Sigmoid colon (tissue), 6 donors: ENCODE measurements at regions not wholly inside any gene's neighbourhood (a gene's known extent, or its start where the extent isn't known, plus 50 kb on each side); places are given as distances from the start of the nearest gene placed in this dataset.
"Not testable (repeated sequence)": the region's sequence is repeated elsewhere in the genome, so short reads cannot be mapped to it uniquely, and the experiment has no call there.

Experiments used
- DNase-seq: peaks from one replicate; pipeline ENCODE4 v3.0.0-alpha.2; 2019
- H3K27ac ChIP-seq, 4 donors: fragments of 200-600 bp; sonication (generic); one replicate each; pipeline ENCODE4 v1.5.1; 2016 to 2019; ENCODE audit warnings: mild to moderate bottlenecking in 1 of 4
- H3K27me3 ChIP-seq, 3 donors: fragments of 200-600 bp; sonication (generic); one replicate each; pipeline ENCODE4 v1.5.1; 2019; ENCODE audit warnings: mild to moderate bottlenecking in 1 of 3
- H3K36me3 ChIP-seq, 4 donors: fragments of 200-600 bp; sonication (generic); one replicate each; pipeline ENCODE4 v1.5.1; 2016 to 2019
- H3K4me1 ChIP-seq, 4 donors: fragments of 200-600 bp; sonication (generic); one replicate each; pipeline ENCODE4 v1.5.1; 2017 to 2019
- H3K4me3 ChIP-seq, 4 donors: fragments of 200-600 bp; sonication (generic); one replicate each; pipeline ENCODE4 v1.5.1; 2017 to 2019; ENCODE audit warnings: mild to moderate bottlenecking in 2 of 4, moderate library complexity in 1 of 4
- H3K9me3 ChIP-seq, 4 donors: fragments of 200-600 bp in 3 of 4; sonication (generic) in 3 of 4; one replicate each; pipeline versions ENCODE4 v1.5.1 to v1.6.1; 2013 to 2019
- EP300 ChIP-seq, 4 donors: sonication (generic); formaldehyde crosslinking; IDR thresholded peaks; one replicate each; pipeline ENCODE4 v1.6.1; 2017; ENCODE audit warnings: antibody characterized with exemption in 4 of 4
- POLR2A ChIP-seq, 2 donors: fragments of 450-650 bp; IDR thresholded peaks; one replicate each; pipeline ENCODE4 v1.6.1; 2016; ENCODE audit warnings: antibody characterized with exemption in 2 of 2, mild to moderate bottlenecking in 2 of 2, moderate library complexity in 2 of 2
- POLR2AphosphoS5 ChIP-seq, 4 donors: sonication (generic); formaldehyde crosslinking; IDR thresholded peaks; one replicate each; pipeline ENCODE4 v1.6.1; 2017; ENCODE audit warnings: antibody characterized with exemption in 4 of 4
- WGBS, 2 donors: extraction: QIAGEN DNeasy Blood & Tissue Kit; methylation state at CpG; one replicate each; pipeline ENCODE4 v1.1.7; 2013; 5-methylcytosine and 5-hydroxymethylcytosine counted together
- intact Hi-C: fragments of 100-400 bp; cut with DNase I; formaldehyde crosslinking; loops from one replicate; pipeline ENCODE4 v1.15.1; 2023
- TF ChIP-seq, protein P1 (sequence below), 4 experiments: fragments of 450-650 bp in 3 of 4; fragments of 200-600 bp in 1 of 4; IDR thresholded peaks; one replicate each; pipeline ENCODE4 v1.5.1; 2016 to 2019; ENCODE audit warnings: antibody characterized with exemption in 4 of 4, mild to moderate bottlenecking in 3 of 4, moderate library complexity in 2 of 4
- donor health status: healthy with polysubstance abuse.
- donor health status: healthy.

DNA sequence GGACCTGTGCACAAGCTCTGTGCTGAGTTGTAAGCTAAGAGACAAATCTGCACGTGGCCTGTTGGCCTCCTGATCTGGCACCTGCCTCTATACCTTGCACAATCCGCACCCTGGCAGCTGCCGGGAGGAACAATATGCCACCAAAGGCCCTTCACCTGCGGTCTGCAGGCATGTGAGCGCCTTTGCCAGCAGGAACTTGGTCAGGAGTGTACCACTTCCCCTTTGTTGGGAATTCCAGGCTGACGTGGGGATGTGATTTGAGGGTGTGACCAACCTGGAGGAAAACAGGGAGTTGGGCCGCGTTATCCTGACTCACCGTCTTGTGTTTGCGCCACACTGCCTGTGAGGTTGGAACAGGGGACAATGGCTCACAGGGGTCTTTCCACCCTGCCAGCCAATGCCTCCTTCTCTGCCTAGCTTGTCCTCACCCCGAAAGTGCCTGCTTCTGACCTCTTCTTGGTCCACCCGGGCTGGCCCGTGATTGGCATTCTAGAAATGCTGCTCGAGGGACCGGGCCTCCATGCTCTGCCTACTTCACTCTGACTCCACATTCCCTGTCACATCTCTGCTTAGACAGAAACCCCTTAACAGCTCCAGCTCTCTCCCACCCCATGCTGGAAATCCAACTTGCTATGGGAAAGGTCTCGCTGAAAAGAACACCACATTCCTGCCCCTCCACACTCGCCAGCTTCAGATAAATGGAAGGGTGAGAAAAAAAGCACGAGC lies 67.1 kb upstream of the MAP4K4 start:
- no peak for DNase-seq
- TF ChIP-seq EP300 (IDR thresholded peaks at IDR 0.05): no peak
- TF ChIP-seq, protein P1, sequence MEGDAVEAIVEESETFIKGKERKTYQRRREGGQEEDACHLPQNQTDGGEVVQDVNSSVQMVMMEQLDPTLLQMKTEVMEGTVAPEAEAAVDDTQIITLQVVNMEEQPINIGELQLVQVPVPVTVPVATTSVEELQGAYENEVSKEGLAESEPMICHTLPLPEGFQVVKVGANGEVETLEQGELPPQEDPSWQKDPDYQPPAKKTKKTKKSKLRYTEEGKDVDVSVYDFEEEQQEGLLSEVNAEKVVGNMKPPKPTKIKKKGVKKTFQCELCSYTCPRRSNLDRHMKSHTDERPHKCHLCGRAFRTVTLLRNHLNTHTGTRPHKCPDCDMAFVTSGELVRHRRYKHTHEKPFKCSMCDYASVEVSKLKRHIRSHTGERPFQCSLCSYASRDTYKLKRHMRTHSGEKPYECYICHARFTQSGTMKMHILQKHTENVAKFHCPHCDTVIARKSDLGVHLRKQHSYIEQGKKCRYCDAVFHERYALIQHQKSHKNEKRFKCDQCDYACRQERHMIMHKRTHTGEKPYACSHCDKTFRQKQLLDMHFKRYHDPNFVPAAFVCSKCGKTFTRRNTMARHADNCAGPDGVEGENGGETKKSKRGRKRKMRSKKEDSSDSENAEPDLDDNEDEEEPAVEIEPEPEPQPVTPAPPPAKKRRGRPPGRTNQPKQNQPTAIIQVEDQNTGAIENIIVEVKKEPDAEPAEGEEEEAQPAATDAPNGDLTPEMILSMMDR (IDR thresholded peaks at IDR 0.05): no peak
- no peak for TF ChIP-seq POLR2AphosphoS5 (IDR thresholded peaks at IDR 0.05)
- no peak for TF ChIP-seq POLR2A (IDR thresholded peaks at IDR 0.05)
- Histone ChIP-seq H3K4me1 (no peaks in the 10 kb centered on the region), H3K4me3 (no peak overlapping the region), H3K36me3 (no peaks in the 10 kb centered on the region), H3K27ac (no peak overlapping the region), H3K9me3 (no peaks in the 10 kb centered on the region), H3K27me3 (no peaks in the 10 kb centered on the region)
- intact Hi-C loops: no loop called here
- WGBS, 2 donors: 84 to 90% methylated on average over 18 of the region's 18 CpGs

- Histone ChIP-seq H3K36me3 (no peaks in the 10 kb centered on the region), H3K27me3 (no peaks in the 10 kb centered on the region), H3K27ac (no peak overlapping the region), H3K9me3 (no peaks in the 10 kb centered on the region), H3K4me1 (no peaks in the 10 kb centered on the region), H3K4me3 (no peak overlapping the region)
- TF ChIP-seq EP300 (IDR thresholded peaks at IDR 0.05) (no peak), POLR2A (IDR thresholded peaks at IDR 0.05) (no peak), POLR2AphosphoS5 (IDR thresholded peaks at IDR 0.05) (no peak)
- TF ChIP-seq, protein P1 (IDR thresholded peaks at IDR 0.05): no peak
- DNase-seq: no peak
- WGBS, 2 donors: 95 to 98% methylated on average over 15 of the region's 16 CpGs
- intact Hi-C loops: no loop called here
These were observed 69.5 kb upstream of the MAP4K4 start for GRCh38 chr2:101628030-101628392.

- Histone ChIP-seq H3K27me3 (no peaks in the 10 kb centered on the region), H3K27ac (no peak overlapping the region), H3K4me1 (no peaks in the 10 kb centered on the region), H3K36me3 (no peaks in the 10 kb centered on the region), H3K4me3 (no peak overlapping the region), H3K9me3 (no peaks in the 10 kb centered on the region)
- DNase-seq: no peak
- WGBS, 2 donors: 86 to 87% methylated on average over 14 of the region's 14 CpGs
- no peak for TF ChIP-seq EP300 (IDR thresholded peaks at IDR 0.05)
- TF ChIP-seq, protein P1 (IDR thresholded peaks at IDR 0.05): no peak
- no peak for TF ChIP-seq POLR2AphosphoS5 (IDR thresholded peaks at IDR 0.05)
- TF ChIP-seq POLR2A (IDR thresholded peaks at IDR 0.05): no peak
- intact Hi-C loops: no loop called here
These were observed 70.0 kb upstream of the MAP4K4 start for GRCh38 chr2:101627285-101628029.

- 94% methylated on average over 8 of the region's 8 CpGs for WGBS, 2 donors
- intact Hi-C loops, H3K4me1 ChIP-seq: not testable (repeated sequence)
These were observed 71.7 kb upstream of the MAP4K4 start for GRCh38 chr2:101625814-101626213.

GRCh38 chr2:101625387-101625786 lies 72.1 kb upstream of the MAP4K4 start:
- H3K36me3 ChIP-seq: no peaks in the 10 kb centered on the region
- intact Hi-C loops: no loop called here
- TF ChIP-seq POLR2A (IDR thresholded peaks at IDR 0.05): no peak
- TF ChIP-seq, protein P1 (IDR thresholded peaks at IDR 0.05): no peak
- TF ChIP-seq EP300 (IDR thresholded peaks at IDR 0.05): no peak
- TF ChIP-seq POLR2AphosphoS5 (IDR thresholded peaks at IDR 0.05): no peak
- no peaks in the 10 kb centered on the region for H3K27me3 ChIP-seq
- DNase-seq: no peak
- H3K4me3 ChIP-seq: no peak overlapping the region
- 73 to 79% methylated on average over 7 of the region's 7 CpGs for WGBS, 2 donors
- no peak overlapping the region for H3K27ac ChIP-seq
- H3K4me1 ChIP-seq: no peaks in the 10 kb centered on the region
- H3K9me3 ChIP-seq: no peaks in the 10 kb centered on the region

More at GRCh38 chr2:101625814-101626213, 71.7 kb upstream of the MAP4K4 start:
- not testable (repeated sequence) for H3K27ac ChIP-seq, DNase-seq, H3K4me3 ChIP-seq, H3K9me3 ChIP-seq, H3K27me3 ChIP-seq, H3K36me3 ChIP-seq
